Subcutaneous abdominal adipose tissue (tissue), 5 donors: ENCODE measurements at regions not wholly inside any gene's neighbourhood (a gene's known extent, or its start where the extent isn't known, plus 50 kb on each side); places are given as distances from the start of the nearest gene placed in this dataset.

Experiments used
- H3K27ac ChIP-seq: one replicate; pipeline ENCODE4 v1.7.0; 2013; ENCODE audit warnings: low read depth, mild to moderate bottlenecking, inconsistent platforms, low read length, moderate library complexity
- H3K27me3 ChIP-seq, 5 donors: one replicate each; pipeline ENCODE4 v1.7.0; 2013; ENCODE audit warnings: low read length in 5 of 5, inconsistent platforms in 1 of 5; ENCODE audit not compliant: control insufficient read depth in 5 of 5, insufficient read depth in 4 of 5
- H3K36me3 ChIP-seq, 5 donors: one replicate each; pipeline ENCODE4 v1.7.0; 2013; ENCODE audit warnings: low read length in 5 of 5; ENCODE audit not compliant: control insufficient read depth in 5 of 5, insufficient read depth in 5 of 5
- H3K4me1 ChIP-seq, 5 donors: one replicate each; pipeline ENCODE4 v1.7.0; 2013; ENCODE audit warnings: low read length in 5 of 5, mild to moderate bottlenecking in 3 of 5, moderate library complexity in 1 of 5; ENCODE audit not compliant: control insufficient read depth in 5 of 5, insufficient read depth in 5 of 5
- H3K4me3 ChIP-seq, 5 donors: one replicate each; pipeline ENCODE4 v1.7.0; 2013; ENCODE audit warnings: low read length in 5 of 5, low read depth in 1 of 5
- H3K9ac ChIP-seq, 5 donors: one replicate each; pipeline ENCODE4 v1.7.0; 2013; ENCODE audit warnings: low read length in 5 of 5, mild to moderate bottlenecking in 4 of 5, moderate library complexity in 3 of 5
- H3K9me3 ChIP-seq, 5 donors: one replicate each; pipeline ENCODE4 v1.7.0; 2013; ENCODE audit warnings: low read length in 5 of 5; ENCODE audit not compliant: control insufficient read depth in 5 of 5
- donor health status: healthy.
- donor health status: healthy.
- donor health status: healthy.
- donor health status: healthy.
- donor health status: healthy.

DNA sequence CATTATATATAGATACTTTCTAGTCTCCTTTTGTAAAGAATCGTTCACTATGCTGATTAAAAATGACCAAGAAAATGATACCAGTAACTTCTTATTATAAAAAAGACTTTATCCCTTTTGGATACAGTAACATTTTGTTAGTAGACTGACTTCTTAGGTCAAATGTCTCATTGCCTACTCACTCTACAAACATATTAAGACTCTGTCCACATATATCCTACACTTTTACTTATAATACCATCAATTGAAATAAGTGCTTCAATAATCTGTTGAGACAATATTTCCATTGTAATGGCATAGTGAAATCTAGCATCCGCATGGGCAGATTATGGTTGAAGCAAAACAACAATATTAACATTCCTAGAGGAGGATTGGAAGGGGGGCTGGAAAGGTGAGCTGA is 180.6 kb downstream of the ARL4A start:
- no peak overlapping the region for H3K4me3 ChIP-seq
- no peaks in the 10 kb centered on the region for H3K36me3 ChIP-seq
- no peak overlapping the region for H3K9ac ChIP-seq
- no peaks in the 10 kb centered on the region for H3K27me3 ChIP-seq
- H3K27ac ChIP-seq, result no peak overlapping the region
- no peaks in the 10 kb centered on the region for H3K9me3 ChIP-seq
- H3K4me1 ChIP-seq, result no peaks in the 10 kb centered on the region

GRCh38 chr7:12870219-12870618 is 182.8 kb downstream of the ARL4A start:
- Histone ChIP-seq H3K4me1 (no peaks in the 10 kb centered on the region), H3K27ac (no peak overlapping the region), H3K36me3 (no peaks in the 10 kb centered on the region), H3K9me3 (no peaks in the 10 kb centered on the region), H3K9ac (no peak overlapping the region), H3K4me3 (no peak overlapping the region), H3K27me3 (no peaks in the 10 kb centered on the region)

GRCh38 chr7:12872487-12872886 is 185.1 kb downstream of the ARL4A start:
- no peaks in the 10 kb centered on the region for H3K27me3 ChIP-seq
- no peak overlapping the region for H3K9ac ChIP-seq
- no peaks in the 10 kb centered on the region for H3K4me1 ChIP-seq
- H3K36me3 ChIP-seq, result no peaks in the 10 kb centered on the region
- H3K9me3 ChIP-seq, result no peaks in the 10 kb centered on the region
- H3K4me3 ChIP-seq, result no peak overlapping the region
- no peak overlapping the region for H3K27ac ChIP-seq

DNA sequence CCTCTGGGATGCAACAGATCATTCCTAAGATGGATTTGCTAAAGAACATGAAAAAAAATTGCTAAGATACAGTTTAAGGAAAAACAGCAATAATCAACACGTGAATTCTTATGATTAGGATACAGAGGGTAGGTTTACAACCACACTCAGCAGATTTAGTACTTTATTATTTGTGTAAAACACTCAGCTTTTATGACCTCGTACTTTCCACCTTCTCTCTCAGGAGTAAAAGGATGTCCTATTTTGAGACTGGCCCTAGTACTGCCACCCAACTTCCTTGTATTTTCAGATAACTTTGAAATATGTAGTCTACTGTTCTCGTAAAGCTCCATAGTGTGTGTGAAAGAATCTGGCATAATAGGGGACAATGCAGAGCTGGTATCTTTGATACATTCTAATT is 186.1 kb downstream of the ARL4A start:
- H3K9me3 ChIP-seq, result no peaks in the 10 kb centered on the region
- no peaks in the 10 kb centered on the region for H3K4me1 ChIP-seq
- no peak overlapping the region for H3K9ac ChIP-seq
- no peaks in the 10 kb centered on the region for H3K36me3 ChIP-seq
- no peak overlapping the region for H3K4me3 ChIP-seq
- no peaks in the 10 kb centered on the region for H3K27me3 ChIP-seq
- H3K27ac ChIP-seq, result no peak overlapping the region

- no peaks in the 10 kb centered on the region for H3K9me3 ChIP-seq
- no peak overlapping the region for H3K9ac ChIP-seq
- H3K4me3 ChIP-seq, result no peak overlapping the region
- no peak overlapping the region for H3K27ac ChIP-seq
- no peaks in the 10 kb centered on the region for H3K4me1 ChIP-seq
- H3K36me3 ChIP-seq, result no peaks in the 10 kb centered on the region
- H3K27me3 ChIP-seq, result no peaks in the 10 kb centered on the region
Observed at GRCh38 chr7:12879139-12879538, 191.7 kb downstream of the ARL4A start.

DNA sequence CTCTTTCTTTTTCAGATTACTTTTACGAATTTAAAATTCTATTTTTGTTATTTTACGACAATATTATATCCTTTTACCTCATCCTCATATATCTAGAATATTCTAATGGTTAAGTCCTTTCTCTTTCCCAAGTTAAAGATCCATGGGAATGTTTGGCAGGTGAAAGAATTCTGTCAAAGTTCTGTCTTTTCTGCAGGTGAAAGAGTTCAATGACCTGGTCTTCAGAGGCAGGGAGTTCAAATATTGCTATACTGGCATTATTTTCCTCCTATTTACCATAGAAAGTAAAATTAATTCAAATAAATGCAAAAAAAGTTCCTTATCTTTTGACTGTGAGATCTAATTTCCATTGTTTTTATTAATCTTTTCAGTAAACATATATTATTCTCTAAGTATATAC is 194.3 kb downstream of the ARL4A start:
- Histone ChIP-seq H3K9ac (no peak overlapping the region), H3K4me1 (no peaks in the 10 kb centered on the region), H3K9me3 (no peaks in the 10 kb centered on the region), H3K36me3 (no peaks in the 10 kb centered on the region), H3K27ac (no peak overlapping the region), H3K27me3 (no peaks in the 10 kb centered on the region), H3K4me3 (no peak overlapping the region)

- Histone ChIP-seq H3K27me3 (no peaks in the 10 kb centered on the region), H3K27ac (no peak overlapping the region), H3K9ac (no peak overlapping the region), H3K36me3 (no peaks in the 10 kb centered on the region), H3K4me3 (no peak overlapping the region), H3K9me3 (no peaks in the 10 kb centered on the region), H3K4me1 (no peaks in the 10 kb centered on the region)
Observed at GRCh38 chr7:12882710-12883109, 195.3 kb downstream of the ARL4A start.

DNA sequence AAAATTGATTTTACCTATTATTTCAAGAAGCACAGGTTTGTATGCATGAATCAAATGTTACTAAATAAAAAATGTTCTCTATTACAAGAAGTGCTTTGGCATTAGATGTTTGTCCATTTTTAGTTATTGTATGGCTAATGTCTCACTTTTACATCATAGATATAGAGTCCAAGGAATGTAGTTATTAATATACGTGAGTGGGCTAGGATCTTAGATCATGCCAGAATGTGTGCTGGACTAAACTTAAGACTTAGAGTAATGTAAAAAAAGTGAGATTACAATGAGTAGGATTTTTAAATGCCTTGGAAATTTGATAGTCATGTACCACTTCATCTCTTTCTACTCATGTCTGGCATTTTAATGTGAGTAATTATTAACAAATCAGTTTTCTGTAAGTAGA is 196.6 kb downstream of the ARL4A start:
- no peak overlapping the region for H3K27ac ChIP-seq
- no peak overlapping the region for H3K4me3 ChIP-seq
- no peaks in the 10 kb centered on the region for H3K27me3 ChIP-seq

DNA sequence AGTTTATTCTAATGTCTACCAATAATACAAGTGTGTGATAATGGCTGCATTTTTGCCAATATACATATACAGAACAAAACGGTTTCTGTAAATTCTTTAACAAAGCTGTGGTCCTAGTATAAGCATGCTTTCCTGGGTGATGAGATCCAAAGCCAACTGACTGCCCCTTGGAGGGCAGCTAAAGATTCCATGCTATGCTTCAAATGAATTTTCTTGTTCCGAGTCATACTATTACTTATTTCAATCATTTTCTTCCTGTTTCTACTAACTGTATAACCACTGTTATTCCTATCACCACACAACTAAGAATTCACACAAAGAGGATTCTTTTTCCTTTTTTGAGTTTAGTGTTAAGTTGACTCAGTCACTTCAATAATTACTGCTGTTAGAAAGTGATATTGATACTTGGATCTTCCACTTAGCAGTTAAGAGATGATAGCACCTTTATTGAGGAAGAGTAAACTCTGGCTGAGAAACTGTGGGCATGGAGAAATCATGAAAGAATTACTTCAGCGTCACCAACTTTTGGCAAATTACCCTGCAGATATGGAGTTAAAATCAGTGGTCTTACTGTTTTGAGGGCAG is 197.5 kb downstream of the ARL4A start:
- Histone ChIP-seq H3K4me3 (no peak overlapping the region), H3K27me3 (no peaks in the 10 kb centered on the region), H3K4me1 (peaks cover 0 to 7% (median 0%) of the 10 kb centered on the region in 5 donors), H3K9ac (no peak overlapping the region), H3K27ac (no peak overlapping the region), H3K9me3 (no peaks in the 10 kb centered on the region), H3K36me3 (no peaks in the 10 kb centered on the region)

More for the DNA sequence above, 196.6 kb downstream of the ARL4A start:
- Histone ChIP-seq H3K9me3 (no peaks in the 10 kb centered on the region), H3K4me1 (peaks cover 0 to under 1% (median 0%) of the 10 kb centered on the region in 5 donors), H3K9ac (no peak overlapping the region), H3K36me3 (no peaks in the 10 kb centered on the region)

DNA sequence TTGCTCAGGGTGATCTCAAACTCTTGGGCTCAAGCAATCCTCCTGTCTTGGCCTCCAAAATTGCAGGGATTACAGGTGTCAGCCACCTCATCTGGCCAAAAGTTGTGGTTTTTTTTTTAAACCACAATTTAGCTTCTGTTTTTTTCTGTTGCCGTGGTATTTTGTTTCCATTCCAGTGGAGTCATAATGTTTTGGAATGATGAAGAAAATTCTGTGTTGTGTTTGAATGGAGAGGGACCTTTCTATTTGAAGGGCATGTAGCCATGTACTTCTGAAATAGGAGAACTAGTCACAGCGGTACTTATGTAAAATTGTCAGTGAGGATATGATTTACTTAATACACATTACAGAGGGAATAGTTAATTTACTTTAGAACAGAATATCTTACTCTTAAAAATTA is 201.3 kb downstream of the ARL4A start:
- Histone ChIP-seq H3K27me3 (no peaks in the 10 kb centered on the region), H3K4me1 (peaks cover 0 to 7% (median 0%) of the 10 kb centered on the region in 5 donors), H3K27ac (peak overlapping the region; percentile 86), H3K4me3 (no peak overlapping the region), H3K9ac (no peak overlapping the region), H3K36me3 (no peaks in the 10 kb centered on the region), H3K9me3 (no peaks in the 10 kb centered on the region)

GRCh38 chr7:12889391-12889790 is 202.0 kb downstream of the ARL4A start:
- no peaks in the 10 kb centered on the region for H3K9me3 ChIP-seq
- H3K4me3 ChIP-seq, result no peak overlapping the region
- H3K36me3 ChIP-seq, result no peaks in the 10 kb centered on the region
- peaks cover 0 to 7% (median 0%) of the 10 kb centered on the region in 5 donors for H3K4me1 ChIP-seq
- no peaks in the 10 kb centered on the region for H3K27me3 ChIP-seq
- peak overlapping the region; percentile 86 for H3K27ac ChIP-seq
- H3K9ac ChIP-seq, result no peak overlapping the region
